ENCODE measurements at regions not wholly inside any gene's neighbourhood (a gene's known extent, or its start where the extent isn't known, plus 50 kb on each side); places are given as distances from the start of the nearest gene placed in this dataset.
"Not testable (repeated sequence)": the region's sequence is repeated elsewhere in the genome, so short reads cannot be mapped to it uniquely, and the experiment has no call there.

GRCh38 chr13:55963934-55964333 lies 1176.8 kb upstream of the PRR20A start:
- ATAC-seq (no peak), DNase-seq (no peak)
- TF ChIP-seq CTCF (IDR thresholded peaks at IDR 0.05), result no peak
- intact Hi-C loops (cut with micrococcal nuclease), result no loop called here
- ChIA-PET CTCF (no interaction called here), POLR2A (no interaction called here)
- no peaks in the 10 kb centered on the region for H3K27me3 Mint-ChIP-seq
- H3K27ac Mint-ChIP-seq, result no peak overlapping the region
- H3K36me3 Mint-ChIP-seq (ENCODE audit: low read depth), result no peaks in the 10 kb centered on the region
- H3K9me3 Mint-ChIP-seq, result peaks cover 7% of the 10 kb centered on the region
- H3K4me3 Mint-ChIP-seq, result no peak overlapping the region
- H3K4me1 Mint-ChIP-seq (ENCODE audit: low read depth), result no peaks in the 10 kb centered on the region

- TF ChIP-seq CTCF (IDR thresholded peaks at IDR 0.05), result no peak
- Mint-ChIP-seq H3K27me3 (no peaks in the 10 kb centered on the region), H3K27ac (no peak overlapping the region), H3K4me3 (no peak overlapping the region), H3K4me1 (ENCODE audit: low read depth) (no peaks in the 10 kb centered on the region), H3K9me3 (peaks cover 3% of the 10 kb centered on the region), H3K36me3 (ENCODE audit: low read depth) (no peaks in the 10 kb centered on the region)
- ATAC-seq, result no peak
- POLR2A ChIA-PET, result no interaction called here
- intact Hi-C loops (cut with micrococcal nuclease), result no loop called here
- CTCF ChIA-PET, result no interaction called here
- DNase-seq, result no peak
Observed at GRCh38 chr13:55967055-55967454, 1173.7 kb upstream of the PRR20A start.

DNA sequence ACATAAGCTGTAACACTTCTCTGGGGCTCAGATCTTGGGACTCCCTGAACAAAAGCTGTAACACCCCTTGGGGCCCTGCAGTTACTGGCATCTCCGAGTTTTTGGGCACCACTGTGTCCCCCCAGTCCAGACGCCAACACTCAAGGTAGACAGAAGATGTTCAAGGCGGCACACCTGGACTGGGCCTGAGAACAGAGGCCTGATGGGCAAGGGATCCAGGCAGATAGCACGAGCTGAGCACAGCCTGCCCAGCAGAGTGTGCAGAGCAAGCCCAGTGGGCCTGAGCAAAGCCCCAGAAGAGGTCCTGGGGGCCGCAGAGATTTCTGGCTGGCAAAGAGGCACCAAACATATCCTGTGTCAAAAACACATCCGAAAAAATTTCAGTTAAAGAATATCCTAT lies 1163.3 kb upstream of the PRR20A start:
- ATAC-seq, result no peak
- CTCF ChIA-PET, result no interaction called here
- H3K9me3 Mint-ChIP-seq, result peaks cover 11% of the 10 kb centered on the region

GRCh38 chr13:55981381-55981780 lies 1159.3 kb upstream of the PRR20A start:
- no peaks in the 10 kb centered on the region for H3K27me3 Mint-ChIP-seq
- H3K27ac Mint-ChIP-seq, result no peak overlapping the region
- no peak for TF ChIP-seq CTCF (IDR thresholded peaks at IDR 0.05)
- H3K4me1 Mint-ChIP-seq (ENCODE audit: low read depth), result no peaks in the 10 kb centered on the region
- H3K4me3 Mint-ChIP-seq, result no peak overlapping the region
- DNase-seq (no peak), ATAC-seq (no peak)
- CTCF ChIA-PET, result no interaction called here
- POLR2A ChIA-PET, result no interaction called here
- H3K9me3 Mint-ChIP-seq, result peaks cover 7% of the 10 kb centered on the region
- H3K36me3 Mint-ChIP-seq (ENCODE audit: low read depth), result no peaks in the 10 kb centered on the region
- intact Hi-C loops (cut with micrococcal nuclease), result no loop called here

More for the DNA sequence above, 1163.3 kb upstream of the PRR20A start:
- POLR2A ChIA-PET, result no interaction called here
- Mint-ChIP-seq H3K27me3 (no peaks in the 10 kb centered on the region), H3K27ac (no peak overlapping the region), H3K4me3 (no peak overlapping the region), H3K36me3 (ENCODE audit: low read depth) (no peaks in the 10 kb centered on the region), H3K4me1 (ENCODE audit: low read depth) (no peaks in the 10 kb centered on the region)
- DNase-seq, result no peak
- no peak for TF ChIP-seq CTCF (IDR thresholded peaks at IDR 0.05)
- intact Hi-C loops (cut with micrococcal nuclease), result no loop called here

DNA sequence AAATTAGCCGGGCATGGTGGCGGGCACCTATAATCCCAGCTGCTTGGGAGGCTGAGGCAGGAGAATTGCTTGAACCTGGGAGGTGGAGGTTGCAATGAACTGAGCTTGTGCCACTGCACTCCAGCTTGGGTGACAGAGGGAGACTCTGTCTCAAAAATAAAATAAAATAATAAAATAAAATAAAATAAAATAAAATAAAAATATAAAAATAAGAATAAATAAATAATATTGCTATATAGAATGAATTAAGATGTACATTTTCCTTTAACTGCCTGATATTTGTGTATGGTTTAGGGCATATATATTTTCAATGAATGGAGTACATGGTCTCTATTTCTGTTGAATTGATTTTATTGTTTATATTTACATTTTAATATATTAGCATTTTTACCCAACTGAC lies 1156.7 kb upstream of the PRR20A start:
- DNase-seq; H3K36me3 Mint-ChIP-seq (ENCODE audit: low read depth); H3K27ac Mint-ChIP-seq; H3K4me3 Mint-ChIP-seq; H3K27me3 Mint-ChIP-seq; POLR2A ChIA-PET; ATAC-seq; H3K9me3 Mint-ChIP-seq; H3K4me1 Mint-ChIP-seq (ENCODE audit: low read depth); intact Hi-C loops (cut with micrococcal nuclease); CTCF ChIA-PET: not testable (repeated sequence)

DNA sequence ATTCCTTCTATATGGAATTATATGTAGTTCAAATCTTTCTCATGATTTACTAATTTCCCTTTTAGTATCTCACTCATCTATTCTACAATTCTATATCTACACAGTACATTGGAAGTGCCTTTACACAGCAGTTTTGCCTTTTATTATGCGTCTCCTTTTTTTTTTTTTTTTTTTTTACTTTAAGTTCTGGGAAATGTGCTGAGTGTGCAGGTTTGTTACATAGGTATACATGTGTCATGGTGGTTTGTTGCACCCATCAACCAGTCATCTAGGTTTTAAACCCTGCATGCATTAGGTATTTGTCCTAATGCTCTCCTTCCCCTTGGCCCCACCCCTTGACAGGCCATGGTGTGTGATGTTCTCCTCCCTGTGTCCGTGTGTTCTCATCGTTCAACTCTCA lies 1150.1 kb upstream of the PRR20A start:
- no peak for ATAC-seq
- TF ChIP-seq CTCF (IDR thresholded peaks at IDR 0.05), result no peak
- Mint-ChIP-seq H3K9me3 (peaks cover 2% of the 10 kb centered on the region), H3K4me1 (ENCODE audit: low read depth) (no peaks in the 10 kb centered on the region), H3K27me3 (no peaks in the 10 kb centered on the region), H3K36me3 (ENCODE audit: low read depth) (no peaks in the 10 kb centered on the region), H3K4me3 (no peak overlapping the region), H3K27ac (no peak overlapping the region)
- CTCF ChIA-PET, result no interaction called here
- DNase-seq, result no peak
- POLR2A ChIA-PET, result no interaction called here
- intact Hi-C loops (cut with micrococcal nuclease), result no loop called here
